ENCODE measurements at regions not wholly inside any gene's neighbourhood (a gene's known extent, or its start where the extent isn't known, plus 50 kb on each side); places are given as distances from the start of the nearest gene placed in this dataset.

GRCh38 chr10:8990280-8990987 lies 935.9 kb downstream of the GATA3 start:
- no peak for TF ChIP-seq POLR2AphosphoS5 (IDR thresholded peaks at IDR 0.05; ENCODE audit: insufficient read depth in 1 of 2, low read depth in 1 of 2)
- TF ChIP-seq CTCF (IDR thresholded peaks at IDR 0.05): no peak
- TF ChIP-seq POLR2A (IDR thresholded peaks at IDR 0.05): no peak
- no peaks in the 10 kb centered on the region for H3K27me3 ChIP-seq
- intact Hi-C loops (cut with DNase I): no loop called here
- no peak overlapping the region for H3K27ac ChIP-seq
- no peak for DNase-seq (ENCODE audit: extremely low spot score in 2 of 2)
- no peaks in the 10 kb centered on the region for H3K9me3 ChIP-seq
- no peaks in the 10 kb centered on the region for H3K36me3 ChIP-seq
- H3K4me1 ChIP-seq: no peaks in the 10 kb centered on the region
- no peak overlapping the region for H3K4me3 ChIP-seq

- no peak overlapping the region for H3K27ac ChIP-seq
- no peak for DNase-seq (ENCODE audit: extremely low spot score in 2 of 2)
- no peaks in the 10 kb centered on the region for H3K27me3 ChIP-seq
- no peaks in the 10 kb centered on the region for H3K36me3 ChIP-seq
- H3K9me3 ChIP-seq: no peaks in the 10 kb centered on the region
- intact Hi-C loops (cut with DNase I): no loop called here
- no peak overlapping the region for H3K4me3 ChIP-seq
- TF ChIP-seq CTCF (IDR thresholded peaks at IDR 0.05): no peak
- no peak for TF ChIP-seq POLR2A (IDR thresholded peaks at IDR 0.05)
- no peak for TF ChIP-seq POLR2AphosphoS5 (IDR thresholded peaks at IDR 0.05; ENCODE audit: insufficient read depth in 1 of 2, low read depth in 1 of 2)
- H3K4me1 ChIP-seq: no peaks in the 10 kb centered on the region
Measured at GRCh38 chr10:8992009-8992408, 937.5 kb downstream of the GATA3 start.

GRCh38 chr10:8993864-8994263 lies 939.4 kb downstream of the GATA3 start:
- Histone ChIP-seq H3K9me3 (no peaks in the 10 kb centered on the region), H3K36me3 (no peaks in the 10 kb centered on the region), H3K27me3 (no peaks in the 10 kb centered on the region), H3K4me1 (no peaks in the 10 kb centered on the region), H3K27ac (no peak overlapping the region), H3K4me3 (no peak overlapping the region)
- DNase-seq (ENCODE audit: extremely low spot score in 2 of 2): no peak
- intact Hi-C loops (cut with DNase I): no loop called here
- TF ChIP-seq POLR2A (IDR thresholded peaks at IDR 0.05): no peak
- TF ChIP-seq POLR2AphosphoS5 (IDR thresholded peaks at IDR 0.05; ENCODE audit: insufficient read depth in 1 of 2, low read depth in 1 of 2): no peak
- no peak for TF ChIP-seq CTCF (IDR thresholded peaks at IDR 0.05)

- intact Hi-C loops (cut with DNase I): no loop called here
- H3K4me1 ChIP-seq: no peaks in the 10 kb centered on the region
- H3K27ac ChIP-seq: no peak overlapping the region
- no peaks in the 10 kb centered on the region for H3K27me3 ChIP-seq
- H3K9me3 ChIP-seq: no peaks in the 10 kb centered on the region
- H3K4me3 ChIP-seq: no peak overlapping the region
- H3K36me3 ChIP-seq: no peaks in the 10 kb centered on the region
- no peak for DNase-seq (ENCODE audit: extremely low spot score in 2 of 2)
- no peak for TF ChIP-seq POLR2AphosphoS5 (IDR thresholded peaks at IDR 0.05; ENCODE audit: insufficient read depth in 1 of 2, low read depth in 1 of 2)
- TF ChIP-seq POLR2A (IDR thresholded peaks at IDR 0.05): no peak
- no peak for TF ChIP-seq CTCF (IDR thresholded peaks at IDR 0.05)
Measured at GRCh38 chr10:8998751-8999150, 944.3 kb downstream of the GATA3 start.

GRCh38 chr10:9003122-9003521 lies 948.6 kb downstream of the GATA3 start:
- DNase-seq (ENCODE audit: extremely low spot score in 2 of 2): no peak
- Histone ChIP-seq H3K4me3 (no peak overlapping the region), H3K4me1 (no peaks in the 10 kb centered on the region), H3K9me3 (no peaks in the 10 kb centered on the region), H3K27ac (no peak overlapping the region), H3K36me3 (no peaks in the 10 kb centered on the region), H3K27me3 (no peaks in the 10 kb centered on the region)
- intact Hi-C loops (cut with DNase I): no loop called here
- no peak for TF ChIP-seq CTCF (IDR thresholded peaks at IDR 0.05)
- TF ChIP-seq POLR2AphosphoS5 (IDR thresholded peaks at IDR 0.05; ENCODE audit: insufficient read depth in 1 of 2, low read depth in 1 of 2): no peak
